IMR-90 (cell line): ENCODE measurements at regions not wholly inside any gene's neighbourhood (a gene's known extent, or its start where the extent isn't known, plus 50 kb on each side); places are given as distances from the start of the nearest gene placed in this dataset.

Experiments used
- ATAC-seq: fragments of 200-7000 bp; cut with Tn5 transposase; 2 replicates; pipeline ENCODE4 v1.9.1; 2020; ENCODE audit warnings: low read depth, mild to moderate bottlenecking, moderate library complexity
- BruUV-seq: library from RNA; stranded (reverse); fragments of 400-500 nt; replicated peaks from 2 replicates; lab custom pipeline; 2021; lab: Mats Ljungman, UMichigan
- CTCF ChIA-PET: fragments of 300-600 bp; formaldehyde crosslinking; extraction: SDS; loops from one replicate; lab custom pipeline; 2021; ENCODE audit warnings: antibody characterized with exemption; lab: Yijun Ruan, JAX
- POLR2A ChIA-PET: fragments of 300-600 bp; sonication (Branson Sonifier 250); formaldehyde crosslinking; loops from one replicate; lab custom pipeline; 2022; ENCODE audit warnings: antibody characterized with exemption; ENCODE audit not compliant: unreplicated experiment; lab: Charles Lee
- DNase-seq: peaks from one replicate; pipeline ENCODE4 v3.0.0; 2013
- H2AFZ ChIP-seq: replicated peaks from 2 replicates; pipeline ENCODE3; 2013; ENCODE audit warnings: low read length, mild to moderate bottlenecking; ENCODE audit not compliant: poor library complexity
- H2AK5ac ChIP-seq: 2 replicates; pipeline ENCODE4 v1.6.1; 2013; ENCODE audit warnings: low read depth, low read length, inconsistent platforms
- H2AK9ac ChIP-seq: replicated peaks from 2 replicates; pipeline ENCODE3; 2013; ENCODE audit warnings: mild to moderate bottlenecking, low read depth, low read length, moderate library complexity; ENCODE audit not compliant: poor library complexity
- H2BK120ac ChIP-seq: 2 replicates; pipeline ENCODE4 v1.6.1; 2013; ENCODE audit warnings: low read depth, low read length, inconsistent platforms
- H2BK15ac ChIP-seq: 3 replicates; pipeline ENCODE4 v1.6.1; 2013; ENCODE audit warnings: low read depth, low read length, inconsistent platforms
- H2BK20ac ChIP-seq: 2 replicates; pipeline ENCODE4 v1.6.1; 2013; ENCODE audit warnings: low read depth, mild to moderate bottlenecking, inconsistent platforms, low read length, moderate library complexity
- H2BK5ac ChIP-seq: 2 replicates; pipeline ENCODE4 v1.6.1; 2013; ENCODE audit warnings: mild to moderate bottlenecking, low read depth, low read length, inconsistent platforms; ENCODE audit not compliant: poor library complexity, severe bottlenecking
- H3K14ac ChIP-seq: replicated peaks from 2 replicates; pipeline ENCODE4 v1.6.1; 2013; ENCODE audit warnings: low read depth, low read length, inconsistent platforms
- H3K18ac ChIP-seq: 2 replicates; pipeline ENCODE4 v1.6.1; 2013; ENCODE audit warnings: low read depth, low read length, control low read depth
- H3K23ac ChIP-seq: 2 replicates; pipeline ENCODE4 v1.6.1; 2013; ENCODE audit warnings: low read depth, low read length, inconsistent platforms
- H3K27ac ChIP-seq: 2 replicates; pipeline ENCODE4 v1.5.1; 2013; ENCODE audit warnings: mild to moderate bottlenecking, control low read depth, low read length; ENCODE audit not compliant: insufficient read depth
- H3K27me3 ChIP-seq: 2 replicates; pipeline ENCODE4 v1.6.1; 2013; ENCODE audit warnings: low read length; ENCODE audit not compliant: control insufficient read depth, insufficient read depth
- H3K36me3 ChIP-seq: 2 replicates; pipeline ENCODE4 v1.6.1; 2013; ENCODE audit warnings: low read length, mixed read lengths; ENCODE audit not compliant: control insufficient read depth, insufficient read depth
- H3K4ac ChIP-seq: 2 replicates; pipeline ENCODE4 v1.6.1; 2013; ENCODE audit warnings: low read depth, low read length, inconsistent platforms
- H3K4me1 ChIP-seq: 2 replicates; pipeline ENCODE4 v1.6.1; 2013; ENCODE audit warnings: low read length, mixed read lengths; ENCODE audit not compliant: control insufficient read depth, insufficient read depth
- H3K4me2 ChIP-seq: 2 replicates; pipeline ENCODE4 v1.6.1; 2013; ENCODE audit warnings: low read depth, mild to moderate bottlenecking, control low read depth, low read length, moderate library complexity
- H3K4me3 ChIP-seq: 2 replicates; pipeline ENCODE4 v1.5.1; 2013; ENCODE audit warnings: low read depth, mild to moderate bottlenecking, control low read depth, low read length, moderate library complexity; ENCODE audit not compliant: insufficient read depth
- H3K56ac ChIP-seq: 2 replicates; pipeline ENCODE4 v1.6.1; 2013; ENCODE audit warnings: low read length, inconsistent platforms; ENCODE audit not compliant: insufficient read depth; ENCODE audit errors: extremely low read depth
- H3K79me1 ChIP-seq, 2 experiments: 2 replicates each; pipeline ENCODE4 v1.6.1; 2013; ENCODE audit warnings: low read length in 2 of 2, inconsistent platforms in 1 of 2, low read depth in 1 of 2
- H3K9ac ChIP-seq: 2 replicates; pipeline ENCODE4 v1.6.1; 2013; ENCODE audit warnings: low read depth, low read length, control low read depth
- H3K9me1 ChIP-seq: 2 replicates; pipeline ENCODE4 v1.6.1; 2013; ENCODE audit warnings: low read length, inconsistent platforms; ENCODE audit not compliant: insufficient read depth
- H3K9me3 ChIP-seq: 2 replicates; pipeline ENCODE4 v1.6.1; 2013; ENCODE audit warnings: low read length; ENCODE audit not compliant: control insufficient read depth, insufficient read depth
- H4K20me1 ChIP-seq: 2 replicates; pipeline ENCODE4 v1.6.1; 2013; ENCODE audit warnings: low read length, inconsistent platforms; ENCODE audit not compliant: insufficient read depth
- H4K5ac ChIP-seq: 2 replicates; pipeline ENCODE4 v1.6.1; 2013; ENCODE audit warnings: mild to moderate bottlenecking, low read depth, low read length, control low read depth
- H4K8ac ChIP-seq, 2 experiments: 2 replicates each; pipeline ENCODE4 v1.6.1; 2013; ENCODE audit warnings: low read depth in 2 of 2, low read length in 2 of 2, control low read depth in 1 of 2, inconsistent platforms in 1 of 2
- H4K91ac ChIP-seq: 2 replicates; pipeline ENCODE4 v1.6.1; 2013; ENCODE audit warnings: low read depth, low read length, inconsistent platforms; ENCODE audit not compliant: insufficient read depth
- BHLHE40 ChIP-seq: fragments of 150-350 bp; IDR thresholded peaks from 2 replicates; pipeline ENCODE4 v1.6.1; 2016; ENCODE audit warnings: mild to moderate bottlenecking, low read depth, low read length
- ELK1 ChIP-seq: fragments of 150-350 bp; IDR thresholded peaks from 2 replicates; pipeline ENCODE4 v1.6.1; 2016; ENCODE audit warnings: low read depth, mild to moderate bottlenecking, low read length, moderate library complexity, borderline replicate concordance
- MAZ ChIP-seq: IDR thresholded peaks from 2 replicates; pipeline ENCODE4 v1.6.1; 2012; ENCODE audit warnings: low read depth, mild to moderate bottlenecking, low read length, improper control_type of control experiment, moderate library complexity, borderline replicate concordance
- MXI1 ChIP-seq: IDR thresholded peaks from 2 replicates; pipeline ENCODE4 v1.6.1; 2012; ENCODE audit warnings: low read depth, mild to moderate bottlenecking, low read length, moderate library complexity, borderline replicate concordance
- NFE2L2 ChIP-seq: fragments of 150-350 bp; IDR thresholded peaks from 2 replicates; pipeline ENCODE4 v1.6.1; 2016; ENCODE audit warnings: low read depth, mild to moderate bottlenecking, low read length
- POLR2A ChIP-seq: IDR thresholded peaks from 2 replicates; pipeline ENCODE4 v1.6.1; 2012; ENCODE audit warnings: mild to moderate bottlenecking, low read depth, low read length
- RAD21 ChIP-seq: IDR thresholded peaks from 2 replicates; pipeline ENCODE4 v1.6.1; 2012; ENCODE audit warnings: low read length, improper control_type of control experiment
- SMC3 ChIP-seq: fragments of 150-350 bp; IDR thresholded peaks from 2 replicates; pipeline ENCODE4 v1.6.1; 2016; ENCODE audit warnings: low read depth, mild to moderate bottlenecking, antibody characterized with exemption, low read length, moderate library complexity
- WGBS, 2 experiments: methylation state at CpG; one replicate each; pipeline versions ENCODE4 v1.1.5 to v1.1.7; 2013; ENCODE audit warnings: missing lambda C conversion rate in 2 of 2; ENCODE audit not compliant: insufficient read length in 1 of 2; ENCODE audit errors: extremely low coverage in 2 of 2; 5-methylcytosine and 5-hydroxymethylcytosine counted together
- dilution Hi-C: fragments of 300-500 bp; cut with HindIII; formaldehyde crosslinking; loops from one replicate; pipeline ENCODE4 v1.14.3; 2018; ENCODE audit warnings: low sequenced_read_pairs; ENCODE audit not compliant: unreplicated experiment
- in situ Hi-C: fragments of 300-500 bp; cut with MboI; formaldehyde crosslinking; loops from 3 replicates; pipeline ENCODE4 v1.14.3; 2019; ENCODE audit warnings: low sequenced_read_pairs, inconsistent platforms, mixed read lengths
- intact Hi-C: fragments of 100-400 bp; cut with micrococcal nuclease; formaldehyde crosslinking; loops from 2 replicates; pipeline ENCODE4 v1.10.0; 2022
- TF ChIP-seq, protein P1 (sequence below): fragments of 150-350 bp; IDR thresholded peaks from 2 replicates; pipeline ENCODE4 v1.6.1; 2017; ENCODE audit warnings: mild to moderate bottlenecking, antibody characterized with exemption, low read length, low read depth

- Histone ChIP-seq H3K9me3 (no peaks in the 10 kb centered on the region), H3K9ac (no peak overlapping the region), H3K79me1 (no peaks in the 10 kb centered on the region), H3K9me1 (peaks cover 10% of the 10 kb centered on the region; the same call in 1 of the 2 replicates), H3K18ac (peak overlapping the region; percentile 56; the same call in 1 of the 2 replicates), H3K14ac (peak overlapping the region; percentile 26; the same call in 1 of the 2 replicates), H3K4me3 (no peak overlapping the region), H2AK5ac (peak overlapping the region; percentile 78), H4K5ac (peak overlapping the region; percentile 9; the same call in 1 of the 2 replicates), H3K27me3 (no peaks in the 10 kb centered on the region), H3K36me3 (no peaks in the 10 kb centered on the region), H2BK5ac (peak overlapping the region; percentile 69), H3K23ac (peak overlapping the region; percentile 49; the same call in 1 of the 2 replicates), H4K20me1 (no peaks in the 10 kb centered on the region), H3K4me1 (peaks cover 27% of the 10 kb centered on the region), H3K4ac (peak overlapping the region; percentile 30), H3K56ac (no peak overlapping the region), H4K91ac (peak overlapping the region; percentile 64), H4K8ac (peak overlapping the region; percentile 24 to 43; a peak in 3 of 4 replicates), H2BK20ac (peak overlapping the region; percentile 60), H2BK120ac (peak overlapping the region; percentile 66), H3K4me2 (no peak overlapping the region), H2AK9ac (peak overlapping the region; percentile 80), H2AFZ (peak overlapping the region; percentile 58), H3K27ac (peak overlapping the region; percentile 8), H2BK15ac (peak overlapping the region; percentile 63; the same call in 1 of the 3 replicates)
- DNase-seq: peak; percentile 42
- in situ Hi-C loops (no loop called here), intact Hi-C loops (loop anchor here (1.0 kb wide), 1 partner anchor 81 kb away; no protein-coding TSS in a partner anchor), dilution Hi-C loops (no loop called here)
- whole genome bisulfite sequencing, 2 experiments: 77% methylated on average over 10 of the region's 15 CpGs; no CpG with 5 or more reads in 1 of the 2 experiments
- ATAC-seq: no peak
- no TSS peak for BruUV-seq
- CTCF ChIA-PET: interaction anchor here (0.6 kb wide), 1 partner anchor 178 kb away, joined by 3 read pairs; no protein-coding TSS in a partner anchor
- POLR2A ChIA-PET: no interaction called here
- TF ChIP-seq, protein P1, sequence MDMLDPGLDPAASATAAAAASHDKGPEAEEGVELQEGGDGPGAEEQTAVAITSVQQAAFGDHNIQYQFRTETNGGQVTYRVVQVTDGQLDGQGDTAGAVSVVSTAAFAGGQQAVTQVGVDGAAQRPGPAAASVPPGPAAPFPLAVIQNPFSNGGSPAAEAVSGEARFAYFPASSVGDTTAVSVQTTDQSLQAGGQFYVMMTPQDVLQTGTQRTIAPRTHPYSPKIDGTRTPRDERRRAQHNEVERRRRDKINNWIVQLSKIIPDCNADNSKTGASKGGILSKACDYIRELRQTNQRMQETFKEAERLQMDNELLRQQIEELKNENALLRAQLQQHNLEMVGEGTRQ: no peak
- TF ChIP-seq POLR2A (no peak), MXI1 (no peak), MAZ (no peak), BHLHE40 (no peak), SMC3 (no peak), NFE2L2 (no peak), RAD21 (no peak), ELK1 (no peak)
These were observed 206.8 kb downstream of the SKIDA1 start for GRCh38 chr10:21318540-21319167.
